ES-I3 (cell line): ENCODE measurements at regions not wholly inside any gene's neighbourhood (a gene's known extent, or its start where the extent isn't known, plus 50 kb on each side); places are given as distances from the start of the nearest gene placed in this dataset.
"Not testable (repeated sequence)": the region's sequence is repeated elsewhere in the genome, so short reads cannot be mapped to it uniquely, and the experiment has no call there.

Source experiments
- H3K36me3 ChIP-seq: 2 replicates; pipeline ENCODE4 v1.6.1; 2013; ENCODE audit warnings: mild to moderate bottlenecking, low read length, control low read depth, moderate library complexity; ENCODE audit not compliant: insufficient read depth
- H3K4me1 ChIP-seq: 2 replicates; pipeline ENCODE4 v1.6.1; 2013; ENCODE audit warnings: mild to moderate bottlenecking, control low read depth, low read length; ENCODE audit not compliant: insufficient read depth
- H3K9ac ChIP-seq: 2 replicates; pipeline ENCODE4 v1.6.1; 2013; ENCODE audit warnings: low read depth, mild to moderate bottlenecking, low read length, moderate library complexity
- H3K9me3 ChIP-seq: 2 replicates; pipeline ENCODE4 v1.6.1; 2013; ENCODE audit warnings: mild to moderate bottlenecking, low read length, moderate library complexity; ENCODE audit not compliant: control insufficient read depth, insufficient read depth

DNA sequence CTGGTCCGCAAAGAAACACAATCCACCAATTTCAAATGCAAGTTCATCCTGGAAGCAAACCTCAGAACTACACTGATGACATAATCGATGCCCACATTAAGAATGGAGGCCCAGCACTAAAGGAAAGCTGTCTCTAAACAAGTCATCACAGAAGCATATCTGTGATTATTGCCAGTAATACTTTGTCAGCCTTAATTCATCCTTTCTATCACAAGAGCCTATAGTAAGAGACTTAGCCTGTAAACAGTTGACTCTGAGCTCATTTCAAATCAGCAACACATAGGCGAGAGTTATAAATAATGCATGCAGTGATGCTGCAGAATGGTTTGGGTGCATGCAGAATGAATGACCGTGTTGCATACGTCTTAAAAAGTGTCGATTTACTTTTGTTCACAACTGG, 105.9 kb upstream of the ZFP42 start:
- H3K36me3 ChIP-seq, result no peaks in the 10 kb centered on the region
- no peaks in the 10 kb centered on the region for H3K4me1 ChIP-seq
- H3K9ac ChIP-seq, result no peak overlapping the region
- H3K9me3 ChIP-seq, result no peaks in the 10 kb centered on the region

DNA sequence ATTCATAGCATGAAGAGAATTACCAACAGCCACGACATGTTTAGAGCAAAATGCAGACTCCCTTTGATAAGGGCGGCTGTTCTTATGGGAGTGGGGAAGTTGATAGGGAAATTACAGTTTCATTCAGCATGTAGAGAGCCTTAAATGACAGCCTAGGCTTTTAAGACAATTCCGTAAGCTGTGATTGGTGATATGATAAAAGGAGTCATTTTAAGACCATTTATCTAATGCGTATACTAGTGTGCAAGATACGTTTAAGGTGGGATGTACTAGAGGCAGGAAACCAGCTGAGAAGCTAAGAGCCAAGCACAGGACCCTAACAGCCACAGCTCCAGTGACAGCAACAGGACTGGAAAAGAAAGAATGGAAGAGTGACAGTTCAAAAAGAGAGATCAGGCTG, 102.2 kb upstream of the ZFP42 start:
- no peaks in the 10 kb centered on the region for H3K9me3 ChIP-seq
- H3K4me1 ChIP-seq, result no peaks in the 10 kb centered on the region
- no peak overlapping the region for H3K9ac ChIP-seq
- H3K36me3 ChIP-seq, result no peaks in the 10 kb centered on the region

DNA sequence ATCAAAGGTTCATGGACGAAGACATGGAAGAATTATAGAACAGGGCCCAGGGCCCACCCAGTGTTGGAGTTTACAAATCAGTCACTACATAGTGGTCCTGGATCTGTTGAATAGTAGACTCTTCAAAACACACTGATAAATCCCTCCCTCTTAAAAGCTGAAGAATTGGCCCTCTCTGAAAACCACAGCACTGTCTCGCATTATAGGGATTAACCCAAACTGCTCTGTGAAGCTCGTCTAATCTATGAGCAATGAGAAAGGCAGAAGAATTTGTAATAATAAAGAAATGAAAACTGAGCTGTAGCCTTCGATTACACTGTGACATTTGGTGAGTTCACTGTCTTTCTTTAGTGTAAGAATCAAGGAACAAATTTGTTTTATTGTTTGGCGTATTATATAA, 92.5 kb upstream of the ZFP42 start:
- Histone ChIP-seq H3K9ac (no peak overlapping the region), H3K36me3 (peaks cover 3% of the 10 kb centered on the region; the same call in 1 of the 2 replicates), H3K4me1 (no peaks in the 10 kb centered on the region), H3K9me3 (0 out of 2 replicates have a peak, but pooled peaks cover 7% of the 10 kb centered on the region)

DNA sequence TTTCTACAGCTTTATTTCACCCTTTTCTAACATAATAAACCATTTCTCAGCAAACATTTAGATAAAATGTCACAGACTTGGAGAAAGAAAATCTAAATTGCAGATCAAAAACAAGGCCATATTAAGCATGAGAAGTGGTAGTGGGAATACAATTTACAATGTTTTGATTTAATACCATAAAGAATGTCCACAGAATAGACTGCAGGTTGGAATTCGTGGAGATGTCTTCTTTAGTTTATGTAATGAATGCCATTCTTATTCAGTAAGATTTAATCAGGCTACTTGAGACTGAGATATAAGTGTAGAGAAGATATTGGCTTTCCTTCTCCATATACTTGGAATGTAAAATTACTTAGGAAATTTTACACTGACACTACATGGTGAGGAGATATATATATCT, 91.9 kb upstream of the ZFP42 start:
- Histone ChIP-seq H3K9me3 (0 out of 2 replicates have a peak, but pooled peaks cover 7% of the 10 kb centered on the region), H3K36me3 (peaks cover 3% of the 10 kb centered on the region; the same call in 1 of the 2 replicates), H3K4me1 (no peaks in the 10 kb centered on the region), H3K9ac (no peak overlapping the region)

DNA sequence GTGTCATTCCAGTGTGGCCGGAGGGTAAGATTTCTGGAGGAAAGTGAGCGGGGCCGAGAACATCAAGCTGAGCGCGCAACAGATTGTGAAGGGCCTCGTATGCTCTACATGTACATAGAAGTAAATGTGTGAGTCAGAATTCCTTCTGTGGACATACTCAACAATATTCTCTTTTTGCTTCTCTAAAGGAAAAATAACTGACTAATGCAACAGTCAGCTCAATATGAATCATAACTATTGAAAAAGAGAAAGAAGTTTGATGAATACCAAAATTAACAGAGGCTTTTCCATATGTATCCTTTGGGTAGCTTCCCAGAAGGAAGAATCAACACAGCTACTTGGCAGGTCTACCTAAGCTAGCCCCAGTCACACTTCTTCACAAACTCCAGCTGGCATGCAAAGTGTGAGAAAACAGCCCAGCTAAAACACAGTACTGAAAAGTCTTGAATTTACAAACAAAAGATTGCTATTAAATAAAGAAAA, 87.5 kb upstream of the ZFP42 start:
- no peak overlapping the region for H3K9ac ChIP-seq
- no peaks in the 10 kb centered on the region for H3K36me3 ChIP-seq
- H3K9me3 ChIP-seq, result no peaks in the 10 kb centered on the region
- no peaks in the 10 kb centered on the region for H3K4me1 ChIP-seq

DNA sequence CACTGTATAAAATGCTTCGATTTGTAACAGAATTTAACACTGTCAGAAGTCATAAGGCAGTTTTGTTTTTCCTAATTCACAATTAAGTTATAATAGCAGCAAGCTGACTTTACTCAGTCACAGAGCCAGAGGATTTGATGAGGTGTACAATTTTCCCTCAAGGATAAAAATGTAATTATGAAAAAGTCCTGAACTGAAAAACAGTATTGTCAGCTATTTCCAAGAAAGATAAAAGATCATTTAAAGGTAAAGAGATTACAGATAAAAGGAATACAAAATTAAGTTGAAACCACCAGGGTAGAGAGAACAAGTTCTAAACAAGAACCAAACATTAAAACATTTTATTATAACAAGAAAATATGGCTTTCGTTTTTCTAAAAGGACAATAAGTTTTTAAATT, 86.8 kb upstream of the ZFP42 start:
- Histone ChIP-seq H3K36me3 (no peaks in the 10 kb centered on the region), H3K4me1 (no peaks in the 10 kb centered on the region), H3K9me3 (no peaks in the 10 kb centered on the region), H3K9ac (no peak overlapping the region)

DNA sequence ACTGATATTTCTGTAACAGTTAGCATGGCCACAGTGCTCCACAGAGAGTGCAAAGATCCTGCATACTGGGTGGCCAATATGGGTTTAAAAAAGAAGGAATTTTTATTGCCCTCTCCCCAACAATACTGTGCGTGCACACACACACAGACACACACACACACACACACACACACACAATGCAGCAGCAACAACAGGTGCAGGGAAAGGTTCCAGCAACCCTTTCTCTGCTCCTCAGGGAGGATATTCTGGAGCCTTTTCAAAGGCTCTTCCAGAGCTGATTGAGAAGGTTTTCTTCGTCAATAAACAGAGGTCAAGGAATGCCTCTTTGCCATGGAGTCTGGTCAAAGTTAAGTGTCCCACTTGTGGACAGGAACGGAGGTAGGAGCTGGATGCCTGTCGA, 84.8 kb upstream of the ZFP42 start:
- Histone ChIP-seq H3K4me1 (no peaks in the 10 kb centered on the region), H3K36me3 (no peaks in the 10 kb centered on the region), H3K9ac (no peak overlapping the region), H3K9me3 (no peaks in the 10 kb centered on the region)

DNA sequence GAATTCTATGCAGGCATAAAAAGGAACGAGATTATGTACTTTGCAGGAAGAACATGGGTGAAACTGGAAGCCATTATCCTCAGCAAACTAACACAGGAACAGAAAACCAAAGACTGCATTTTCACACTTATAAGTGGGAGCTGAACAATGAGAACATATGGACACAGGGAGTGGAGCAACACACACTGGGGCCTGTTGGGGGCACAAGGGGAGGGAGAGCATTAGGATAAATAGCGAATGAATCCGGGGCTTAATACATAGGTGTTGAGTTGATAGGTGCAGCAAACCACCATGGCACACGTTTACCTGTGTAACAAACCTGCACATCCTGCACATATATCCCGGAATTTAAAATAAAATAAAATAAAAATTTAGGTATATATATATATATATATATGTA, 80.2 kb upstream of the ZFP42 start:
- not testable (repeated sequence) for H3K9ac ChIP-seq, H3K9me3 ChIP-seq, H3K36me3 ChIP-seq, H3K4me1 ChIP-seq

DNA sequence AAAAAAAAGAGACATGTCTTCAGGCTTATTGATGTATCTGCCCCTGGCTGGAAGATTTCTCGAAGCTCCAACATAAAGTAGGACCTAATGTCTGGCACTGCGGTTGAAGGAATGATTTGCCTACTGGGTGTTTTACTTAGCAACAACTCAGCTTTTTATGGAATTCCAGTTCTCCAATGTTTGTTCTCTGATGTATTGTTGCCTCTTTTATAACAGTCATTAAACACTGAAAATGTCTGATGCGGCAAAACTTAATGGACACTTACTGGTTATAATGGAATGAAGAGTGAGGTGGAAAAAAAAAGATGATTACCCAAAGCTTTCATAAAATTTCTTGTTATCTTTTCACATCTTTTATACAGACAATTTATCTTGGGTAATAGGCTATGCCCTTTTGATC, 75.6 kb upstream of the ZFP42 start:
- Histone ChIP-seq H3K4me1 (no peaks in the 10 kb centered on the region), H3K36me3 (no peaks in the 10 kb centered on the region), H3K9ac (no peak overlapping the region), H3K9me3 (no peaks in the 10 kb centered on the region)

DNA sequence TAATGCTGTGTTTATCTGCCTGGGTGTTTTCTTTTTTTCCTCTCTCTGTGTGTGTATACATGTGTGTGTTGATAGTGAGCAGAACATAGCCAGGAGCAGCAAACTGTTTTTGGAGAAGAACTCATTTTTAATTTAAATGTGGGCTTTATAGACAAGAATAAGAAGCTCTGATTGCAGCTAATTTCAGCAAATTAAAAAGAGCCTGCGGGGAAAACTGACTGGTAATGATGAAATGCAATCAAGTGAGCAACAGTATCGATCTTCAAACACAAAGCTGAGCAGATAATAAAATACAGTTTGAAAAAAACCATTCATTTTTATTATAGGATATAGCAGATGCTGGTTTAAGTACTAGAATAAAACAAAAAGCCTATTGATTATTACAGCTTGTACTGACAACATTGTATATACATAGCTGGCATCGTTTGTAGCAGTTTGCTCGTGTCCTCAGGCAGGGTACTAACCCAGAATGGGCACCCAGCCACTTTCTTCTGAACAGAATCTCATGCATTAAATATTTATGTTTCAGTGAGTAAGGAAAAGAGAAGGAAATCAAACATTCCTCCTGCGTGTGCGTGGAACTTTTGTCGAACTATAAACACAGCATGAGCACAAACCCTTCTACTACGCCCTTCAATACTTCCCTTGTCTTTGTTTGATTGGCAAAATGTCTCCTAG, 73.5 kb upstream of the ZFP42 start:
- Histone ChIP-seq H3K9ac (no peak overlapping the region), H3K9me3 (no peaks in the 10 kb centered on the region), H3K36me3 (no peaks in the 10 kb centered on the region), H3K4me1 (no peaks in the 10 kb centered on the region)

DNA sequence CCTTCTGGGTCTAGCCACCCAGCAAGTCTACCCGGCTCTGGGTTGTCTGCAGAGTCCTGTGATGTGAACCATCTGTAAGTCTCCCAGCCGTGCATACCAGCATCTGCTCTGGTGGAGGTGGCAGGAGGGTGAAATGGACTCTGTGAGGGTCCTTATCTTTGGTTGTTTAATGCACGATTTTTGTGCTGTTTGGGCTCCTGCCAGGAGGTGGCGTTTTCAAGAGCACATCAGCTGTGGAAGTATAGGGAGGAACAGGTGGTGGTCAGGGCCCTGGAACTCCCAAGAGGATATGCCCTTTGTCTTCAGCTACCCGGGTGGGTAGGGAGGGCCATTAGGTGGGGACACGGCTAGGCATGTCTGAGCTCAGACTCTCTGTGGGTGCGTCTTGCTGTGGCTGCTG, 66.5 kb upstream of the ZFP42 start:
- Histone ChIP-seq H3K36me3 (no peaks in the 10 kb centered on the region), H3K9me3 (peaks cover 2% of the 10 kb centered on the region), H3K9ac (no peak overlapping the region), H3K4me1 (no peaks in the 10 kb centered on the region)

DNA sequence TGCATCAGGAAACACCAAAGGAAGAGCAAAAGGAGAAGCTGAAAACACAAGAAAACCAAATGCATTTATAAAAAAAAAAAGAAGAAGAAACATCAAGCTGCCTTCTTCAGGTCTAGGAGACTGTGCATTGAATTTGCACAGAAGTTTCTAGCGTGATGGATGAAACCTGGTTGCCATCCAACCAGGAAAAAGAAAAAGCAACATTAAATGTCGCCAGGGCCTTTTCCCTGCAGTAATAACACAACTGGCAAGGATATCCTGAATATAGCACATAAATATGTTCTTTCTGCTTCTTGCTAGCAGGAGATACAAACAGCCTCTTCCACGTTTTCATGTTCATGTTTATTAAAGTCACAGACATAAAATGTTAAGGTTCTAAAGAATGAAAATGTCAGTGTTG, 60.8 kb upstream of the ZFP42 start:
- no peak overlapping the region for H3K9ac ChIP-seq
- no peaks in the 10 kb centered on the region for H3K36me3 ChIP-seq
- H3K4me1 ChIP-seq, result no peaks in the 10 kb centered on the region
- peaks cover 2% of the 10 kb centered on the region; the same call in 1 of the 2 replicates for H3K9me3 ChIP-seq

DNA sequence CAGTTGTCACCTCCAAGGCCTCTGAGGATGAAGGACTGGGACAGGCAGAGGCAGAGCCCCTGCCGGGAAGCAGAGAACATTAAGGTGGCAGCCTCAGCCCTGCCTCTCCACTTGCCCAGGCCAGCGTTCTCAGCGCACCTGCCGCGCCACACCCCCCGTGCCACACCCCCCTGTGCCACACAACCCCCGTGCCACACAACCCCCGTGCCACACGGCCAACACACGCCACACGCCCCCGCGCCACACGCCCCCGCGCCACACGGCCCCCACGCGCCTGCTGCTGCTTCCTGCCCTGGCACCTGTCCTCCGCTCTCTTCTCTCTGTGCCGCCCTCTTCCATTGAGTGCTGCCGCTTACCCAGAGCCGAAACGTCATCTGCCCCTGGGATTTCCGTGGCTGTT, 58.0 kb upstream of the ZFP42 start:
- Histone ChIP-seq H3K9ac (no peak overlapping the region), H3K4me1 (no peaks in the 10 kb centered on the region), H3K9me3 (no peaks in the 10 kb centered on the region; the same call in 1 of the 2 replicates), H3K36me3 (no peaks in the 10 kb centered on the region)

DNA sequence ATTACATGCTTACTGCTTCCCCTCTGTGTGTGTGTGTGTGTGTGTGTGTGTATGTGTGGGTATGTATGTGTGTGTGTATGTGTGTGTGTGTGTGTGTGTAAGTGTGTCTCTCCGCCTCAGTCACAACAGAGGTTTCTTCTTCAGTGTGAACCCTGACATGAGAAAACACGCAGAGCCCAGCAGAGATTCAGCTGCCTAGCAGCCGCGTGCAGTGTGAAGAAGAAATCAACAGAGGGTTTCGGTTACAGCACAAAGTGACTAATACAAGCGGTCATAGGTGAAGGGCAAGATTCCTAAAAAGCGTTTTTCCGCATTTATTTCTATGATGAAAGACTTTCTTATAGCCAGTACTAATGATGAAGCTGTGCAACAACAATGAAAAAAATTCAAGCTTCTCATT, 55.3 kb upstream of the ZFP42 start:
- no peaks in the 10 kb centered on the region; the same call in 1 of the 2 replicates for H3K9me3 ChIP-seq

DNA sequence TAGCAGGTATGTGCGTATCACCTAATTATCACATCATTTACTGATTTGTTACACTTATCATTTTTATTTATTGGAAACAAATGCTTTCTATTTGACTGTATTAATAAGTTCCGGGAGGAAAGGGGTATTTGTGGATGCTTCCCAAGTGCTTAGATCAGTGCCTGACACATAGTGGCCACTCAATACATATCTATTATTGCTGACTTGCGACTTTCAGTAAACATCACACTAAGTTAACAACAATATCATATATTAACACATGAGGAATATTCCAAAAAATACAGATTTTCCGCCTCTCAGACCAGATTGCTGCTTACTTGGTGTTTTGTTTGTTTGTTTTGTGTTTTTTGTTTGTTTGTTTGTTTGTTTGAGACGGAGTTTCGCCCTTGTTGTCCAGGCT, 52.6 kb upstream of the ZFP42 start:
- H3K9me3 ChIP-seq, result no peaks in the 10 kb centered on the region
- H3K9ac ChIP-seq, result no peak overlapping the region
- no peaks in the 10 kb centered on the region for H3K4me1 ChIP-seq
- H3K36me3 ChIP-seq, result no peaks in the 10 kb centered on the region

More for the DNA sequence above, 55.3 kb upstream of the ZFP42 start:
- Histone ChIP-seq H3K4me1 (no peaks in the 10 kb centered on the region), H3K36me3 (no peaks in the 10 kb centered on the region), H3K9ac (no peak overlapping the region)
